ENCODE measurements at regions not wholly inside any gene's neighbourhood (a gene's known extent, or its start where the extent isn't known, plus 50 kb on each side); places are given as distances from the start of the nearest gene placed in this dataset.

GRCh38 chr16:13414154-13414553, 505.8 kb upstream of the ERCC4 start:
- ChIA-PET CTCF (no interaction called here), POLR2A (no interaction called here)
- H3K4me1 ChIP-seq (ENCODE audit: control insufficient read depth, extremely low read depth, insufficient read depth, low read length): no peaks in the 10 kb centered on the region
- H3K4me2 ChIP-seq (ENCODE audit: insufficient read depth, low read length): no peak overlapping the region
- H4K20me1 ChIP-seq (replicated peaks; ENCODE audit: control insufficient read depth, extremely low read depth, insufficient read depth, low read length): no peaks in the 10 kb centered on the region
- DNase-seq (ENCODE audit: low read depth, low spot score) (no peak), FAIRE-seq (no peak)
- peaks cover 2% of the 10 kb centered on the region for H3K9me3 ChIP-seq (replicated peaks; ENCODE audit: control insufficient read depth, insufficient read depth, low read length)
- no peak overlapping the region for H3K4me3 ChIP-seq (replicated peaks in 1 of 3; ENCODE audit: insufficient read depth in 1 of 3, low read depth in 1 of 3, low read length in 3 of 3)
- no peak overlapping the region for H2AFZ ChIP-seq (ENCODE audit: low read depth, low read length)
- TF ChIP-seq CTCF (IDR thresholded peaks at IDR 0.05; ENCODE audit: extremely low read depth in 1 of 2, insufficient read depth in 1 of 2, low read depth in 1 of 2, low read length in 2 of 2) (no peak), GATA2 (IDR thresholded peaks at IDR 0.05; ENCODE audit: insufficient read depth, insufficient read length, low read depth, low read length) (no peak), POLR2A (IDR thresholded peaks at IDR 0.05; ENCODE audit: low read depth, low read length) (no peak), EZH2 (IDR thresholded peaks at IDR 0.05; ENCODE audit: borderline replicate concordance, low read depth, low read length, severe bottlenecking) (no peak), MYC (IDR thresholded peaks at IDR 0.05; ENCODE audit: low read depth, low read length) (no peak), POLR2AphosphoS5 (IDR thresholded peaks at IDR 0.05; ENCODE audit: insufficient read depth, low read depth, low read length) (no peak), JUN (IDR thresholded peaks at IDR 0.05; ENCODE audit: borderline replicate concordance, insufficient read depth, insufficient read length, low read depth) (no peak), FOS (IDR thresholded peaks at IDR 0.05; ENCODE audit: borderline replicate concordance, insufficient read depth, low read length) (no peak)
- TF ChIP-seq, protein P1, sequence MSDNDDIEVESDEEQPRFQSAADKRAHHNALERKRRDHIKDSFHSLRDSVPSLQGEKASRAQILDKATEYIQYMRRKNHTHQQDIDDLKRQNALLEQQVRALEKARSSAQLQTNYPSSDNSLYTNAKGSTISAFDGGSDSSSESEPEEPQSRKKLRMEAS (IDR thresholded peaks at IDR 0.05; ENCODE audit: insufficient read depth, insufficient read length): no peak
- no peak overlapping the region for H3K9ac ChIP-seq (replicated peaks; ENCODE audit: extremely low read depth, insufficient read depth, low read length)
- dilution Hi-C loops (cut with MboI; ENCODE audit: extremely low pct_ligation_motif_present, low sequenced_read_pairs): no loop called here
- no TSS peak for BruUV-seq (replicated peaks)
- H3K79me2 ChIP-seq (ENCODE audit: control insufficient read depth, insufficient read depth, low read length): no peaks in the 10 kb centered on the region
- H3K27me3 ChIP-seq (ENCODE audit: control insufficient read depth in 2 of 2, insufficient read depth in 2 of 2, low read length in 2 of 2): no peaks in the 10 kb centered on the region
- intact Hi-C loops (cut with micrococcal nuclease): no loop called here
- H3K27ac ChIP-seq (ENCODE audit: insufficient read depth, low read depth, low read length): no peak overlapping the region
- H3K36me3 ChIP-seq (ENCODE audit: control insufficient read depth in 2 of 2, extremely low read depth in 1 of 2, insufficient read depth in 2 of 2, low read length in 2 of 2): no peaks in the 10 kb centered on the region
- no peaks in the 10 kb centered on the region for H3K9me1 ChIP-seq (replicated peaks; ENCODE audit: control insufficient read depth, extremely low read depth, insufficient read depth, low read length)

All from endothelial cell of umbilical vein (primary cell).